HepG2 (cell line): ENCODE measurements at regions not wholly inside any gene's neighbourhood (a gene's known extent, or its start where the extent isn't known, plus 50 kb on each side); places are given as distances from the start of the nearest gene placed in this dataset.

ENCODE experiments used
- ATAC-seq: fragments of 200-7000 bp; cut with Tn5 transposase; 3 replicates; pipeline ENCODE4 v1.9.1; 2020; ENCODE audit warnings: mild to moderate bottlenecking, moderate library complexity
- BruUV-seq: library from RNA; stranded (reverse); fragments of 400-500 nt; replicated peaks from 2 replicates; lab custom pipeline; 2021; lab: Mats Ljungman, UMichigan
- CTCF ChIA-PET: fragments of 300-600 bp; formaldehyde crosslinking; extraction: SDS; loops from one replicate; lab custom pipeline; 2021; ENCODE audit warnings: low total read pairs, inconsistent platforms, low intra/inter-chr PET ratio; lab: Yijun Ruan, JAX
- POLR2A ChIA-PET: fragments of 350-600 bp; sonication (Branson Sonifier 250); formaldehyde crosslinking; loops from one replicate; lab custom pipeline; 2020; ENCODE audit warnings: antibody characterized with exemption, inconsistent platforms; lab: Yijun Ruan, JAX
- DNase-seq: peaks from one replicate; pipeline ENCODE4 v3.0.0-alpha.2; 2015; ENCODE audit warnings: low spot score
- FAIRE-seq: peaks from 3 replicates; lab custom pipeline; 2011; peaks lifted over from hg19 to GRCh38; lab: Jason Lieb, UNC
- H2AFZ ChIP-seq: one replicate; pipeline ENCODE4 v1.6.1; 2011; ENCODE audit warnings: low read length, inconsistent platforms
- H3K27ac ChIP-seq: fragments of 300-600 bp; 3 replicates; pipeline ENCODE4 v1.8.0; 2011; ENCODE audit warnings: mixed run types, mild to moderate bottlenecking, mixed read lengths, low read length, inconsistent platforms; ENCODE audit not compliant: insufficient read depth; ENCODE audit errors: extremely low read length
- H3K27me3 ChIP-seq, 2 experiments: fragments of 200-600 bp in 1 of 2; 2 replicates in 1 of 2; 3 replicates in 1 of 2; pipeline versions ENCODE4 v1.6.0 to v1.8.0; 2011; ENCODE audit warnings: low read length in 2 of 2, mild to moderate bottlenecking in 2 of 2, moderate library complexity in 2 of 2, inconsistent platforms in 1 of 2; ENCODE audit not compliant: insufficient read depth in 2 of 2, control insufficient read depth in 1 of 2
- H3K36me3 ChIP-seq, 2 experiments: fragments of 200-600 bp in 1 of 2; replicated peaks in 1 of 2; 2 replicates in 1 of 2; 3 replicates in 1 of 2; pipeline versions ENCODE4 v1.5.1 to v1.8.0; 2011; ENCODE audit warnings: low read length in 2 of 2, inconsistent platforms in 1 of 2; ENCODE audit not compliant: insufficient read depth in 2 of 2, control insufficient read depth in 1 of 2
- H3K4me1 ChIP-seq: 2 replicates; pipeline ENCODE4 v1.5.1; 2012; ENCODE audit warnings: low read length, inconsistent platforms; ENCODE audit not compliant: insufficient read depth
- H3K4me2 ChIP-seq: 2 replicates; pipeline ENCODE4 v1.6.0; 2011; ENCODE audit warnings: low read depth, low read length, inconsistent platforms
- H3K4me3 ChIP-seq, 3 experiments: fragments of 200-600 bp in 1 of 3; sonication (generic), shearing (Covaris generic) in 1 of 3; replicated peaks in 1 of 3; 2 replicates each; pipeline ENCODE4 v1.5.1; 2011 to 2016; ENCODE audit warnings: low read length in 3 of 3, inconsistent platforms in 2 of 3, low read depth in 2 of 3, mild to moderate bottlenecking in 2 of 3, control low read depth in 1 of 3, mixed read lengths in 1 of 3; ENCODE audit not compliant: insufficient read depth in 1 of 3
- H3K79me2 ChIP-seq: one replicate; pipeline ENCODE4 v1.6.1; 2011; ENCODE audit warnings: low read length, inconsistent platforms; ENCODE audit not compliant: insufficient read depth
- H3K9ac ChIP-seq: 2 replicates; pipeline ENCODE4 v1.6.0; 2011; ENCODE audit warnings: mild to moderate bottlenecking, low read depth, low read length, inconsistent platforms; ENCODE audit not compliant: insufficient read depth
- H3K9me3 ChIP-seq: 2 replicates; pipeline ENCODE4 v1.5.1; 2012; ENCODE audit warnings: mild to moderate bottlenecking, low read length
- H4K20me1 ChIP-seq: 2 replicates; pipeline ENCODE4 v1.6.0; 2011; ENCODE audit warnings: inconsistent platforms, mild to moderate bottlenecking, low read length, moderate library complexity; ENCODE audit not compliant: insufficient read depth
- CTCF ChIP-seq: sonication (generic); formaldehyde crosslinking; IDR thresholded peaks from 2 replicates; pipeline ENCODE4 v1.5.0; 2020; ENCODE audit warnings: mild to moderate bottlenecking, missing genetic modification reagents, moderate library complexity
- ELF4 ChIP-seq: sonication (generic); formaldehyde crosslinking; IDR thresholded peaks from 2 replicates; pipeline ENCODE4 v1.5.0; 2020; ENCODE audit warnings: missing genetic modification reagents, mild to moderate bottlenecking, moderate library complexity, borderline replicate concordance
- GMEB1 ChIP-seq: sonication (generic); formaldehyde crosslinking; IDR thresholded peaks from 2 replicates; pipeline ENCODE4 v1.5.1; 2020; ENCODE audit warnings: missing genetic modification reagents, mild to moderate bottlenecking, borderline replicate concordance
- GZF1 ChIP-seq: sonication (generic); formaldehyde crosslinking; IDR thresholded peaks from 2 replicates; pipeline ENCODE4 v1.5.1; 2020; ENCODE audit warnings: mild to moderate bottlenecking, missing genetic modification reagents
- PHF21A ChIP-seq: sonication (generic); formaldehyde crosslinking; IDR thresholded peaks from 2 replicates; pipeline ENCODE4 v1.5.0; 2020; ENCODE audit warnings: mild to moderate bottlenecking, missing genetic modification reagents
- ZFAT ChIP-seq: sonication (generic); formaldehyde crosslinking; conservative IDR thresholded peaks from 2 replicates; pipeline ENCODE4 v1.8.1; 2023; ENCODE audit warnings: missing genetic modification reagents, inconsistent platforms
- ZFP36L1 ChIP-seq: sonication (generic); formaldehyde crosslinking; IDR thresholded peaks from 2 replicates; pipeline ENCODE4 v1.8.0; 2022; ENCODE audit warnings: mild to moderate bottlenecking, missing genetic modification reagents, moderate library complexity
- ZNF101 ChIP-seq: sonication (generic); formaldehyde crosslinking; IDR thresholded peaks from 2 replicates; pipeline ENCODE4 v1.4.0; 2020; ENCODE audit warnings: mild to moderate bottlenecking, low read depth, missing genetic modification reagents, borderline replicate concordance
- ZNF280D ChIP-seq: sonication (generic); formaldehyde crosslinking; IDR thresholded peaks from 2 replicates; pipeline ENCODE4 v1.5.1; 2020; ENCODE audit warnings: mild to moderate bottlenecking, missing genetic modification reagents
- ZNF382 ChIP-seq: sonication (generic); formaldehyde crosslinking; IDR thresholded peaks from 2 replicates; pipeline ENCODE4 v1.5.0; 2020; ENCODE audit warnings: missing genetic modification reagents, mild to moderate bottlenecking, borderline replicate concordance
- ZNF567 ChIP-seq: sonication (generic); formaldehyde crosslinking; IDR thresholded peaks from 2 replicates; pipeline ENCODE4 v1.8.1; 2023; ENCODE audit warnings: mild to moderate bottlenecking, missing genetic modification reagents, borderline replicate concordance
- ZNF607 ChIP-seq: sonication (generic); formaldehyde crosslinking; IDR thresholded peaks from 2 replicates; pipeline ENCODE4 v1.5.1; 2020; ENCODE audit warnings: missing genetic modification reagents, mild to moderate bottlenecking, borderline replicate concordance
- ZNF776 ChIP-seq: sonication (generic); formaldehyde crosslinking; IDR thresholded peaks from 2 replicates; pipeline ENCODE4 v1.4.0; 2020; ENCODE audit warnings: mild to moderate bottlenecking, missing genetic modification reagents
- WGBS: methylation state at CpG from one replicate; pipeline ENCODE4 v1.1.6; 2017; ENCODE audit warnings: low lambda C conversion rate; 5-methylcytosine and 5-hydroxymethylcytosine counted together
- in situ Hi-C: cut with HindIII; loops from 2 replicates; pipeline ENCODE4 v1.10.0; 2017; ENCODE audit warnings: low pct_unique_long_range_greater_than_20kb; ENCODE audit not compliant: extremely low pct_ligation_motif_present
- intact Hi-C: fragments of 100-400 bp; cut with micrococcal nuclease; formaldehyde crosslinking; loops from one replicate; pipeline ENCODE4 v1.10.0; 2022; ENCODE audit not compliant: unreplicated experiment

GRCh38 chr4:117210551-117210950, 125.2 kb upstream of the TRAM1L1 start:
- Histone ChIP-seq H4K20me1 (no peaks in the 10 kb centered on the region), H3K79me2 (no peaks in the 10 kb centered on the region), H3K4me2 (no peak overlapping the region), H3K36me3 (no peaks in the 10 kb centered on the region), H3K4me1 (no peaks in the 10 kb centered on the region), H3K4me3 (no peak overlapping the region), H3K9ac (no peak overlapping the region), H3K27me3 (no peaks in the 10 kb centered on the region), H3K27ac (no peak overlapping the region), H2AFZ (no peak overlapping the region), H3K9me3 (no peaks in the 10 kb centered on the region)
- 42% methylated on average over 1 of the region's 1 CpG for WGBS
- TF ChIP-seq ZFP36L1 (CRISPR knock-in tag) (no peak), ZNF776 (CRISPR knock-in tag) (no peak), CTCF (CRISPR knock-in tag) (no peak), ELF4 (CRISPR knock-in tag) (no peak)
- POLR2A ChIA-PET, result no interaction called here
- intact Hi-C loops (no loop called here), in situ Hi-C loops (no loop called here)
- DNase-seq, result no peak
- ATAC-seq, result no peak
- no TSS peak for BruUV-seq
- CTCF ChIA-PET, result no interaction called here
- no peak for FAIRE-seq

- Histone ChIP-seq H3K9ac (no peak overlapping the region), H3K4me3 (no peak overlapping the region), H2AFZ (no peak overlapping the region), H3K27me3 (no peaks in the 10 kb centered on the region), H3K79me2 (no peaks in the 10 kb centered on the region), H4K20me1 (no peaks in the 10 kb centered on the region), H3K4me1 (no peaks in the 10 kb centered on the region), H3K27ac (no peak overlapping the region), H3K36me3 (no peaks in the 10 kb centered on the region), H3K9me3 (no peaks in the 10 kb centered on the region; the same call in 1 of the 2 replicates), H3K4me2 (no peak overlapping the region)
- DNase-seq (no peak), FAIRE-seq (no peak), ATAC-seq (no peak)
- intact Hi-C loops (no loop called here), in situ Hi-C loops (no loop called here)
- 13% methylated on average over 5 of the region's 5 CpGs for WGBS
- no TSS peak for BruUV-seq
- POLR2A ChIA-PET, result no interaction called here
- CTCF ChIA-PET, result no interaction called here
- TF ChIP-seq ZFAT (CRISPR knock-in tag) (no peak), GMEB1 (CRISPR knock-in tag) (no peak), ZNF567 (CRISPR knock-in tag) (no peak), ZNF101 (no peak), ZNF607 (CRISPR knock-in tag) (no peak), ZNF280D (CRISPR knock-in tag) (no peak), GZF1 (CRISPR knock-in tag) (no peak), ZNF382 (CRISPR knock-in tag) (no peak), PHF21A (CRISPR knock-in tag) (no peak)
Observed at GRCh38 chr4:117224256-117224655, 138.9 kb upstream of the TRAM1L1 start.
